Stimulated activated CD4-positive, alpha-beta T cell treated with anti-CD3 and anti-CD28 coated beads, Interleukin-1b, Interleukin-23, amount 100 ng/mL, for 1 hour (primary cell): ENCODE measurements at regions not wholly inside any gene's neighbourhood (a gene's known extent, or its start where the extent isn't known, plus 50 kb on each side); places are given as distances from the start of the nearest gene placed in this dataset.

Source experiments
- DNase-seq, 2 donors: peaks; one replicate each; pipeline ENCODE4 v3.0.0-alpha.2; 2020; ENCODE audit warnings: low read depth in 2 of 2

GRCh38 chr6:19035461-19036195, 648.5 kb downstream of the RNF144B start:
- no peak for DNase-seq

GRCh38 chr6:19036196-19036555, 649.0 kb downstream of the RNF144B start:
- DNase-seq: no peak

GRCh38 chr6:19037607-19038006, 650.5 kb downstream of the RNF144B start:
- DNase-seq: no peak

- no peak for DNase-seq
Measured at GRCh38 chr6:19039287-19039686, 652.1 kb downstream of the RNF144B start.

- no peak for DNase-seq
Measured at GRCh38 chr6:19041906-19042305, 654.8 kb downstream of the RNF144B start.

- DNase-seq: no peak
Measured at GRCh38 chr6:19042420-19042819, 655.3 kb downstream of the RNF144B start.

- DNase-seq: no peak
Measured at GRCh38 chr6:19050765-19051164, 663.6 kb downstream of the RNF144B start.

- DNase-seq: no peak
Measured at GRCh38 chr6:19052219-19052618, 665.1 kb downstream of the RNF144B start.

GRCh38 chr6:19059102-19059501, 672.0 kb downstream of the RNF144B start:
- DNase-seq: no peak

GRCh38 chr6:19067165-19067564, 680.0 kb downstream of the RNF144B start:
- no peak for DNase-seq

GRCh38 chr6:19070520-19070919, 683.4 kb downstream of the RNF144B start:
- DNase-seq: no peak

GRCh38 chr6:19083801-19084200, 696.7 kb downstream of the RNF144B start:
- no peak for DNase-seq

- no peak for DNase-seq
Measured at GRCh38 chr6:19086480-19086879, 699.3 kb downstream of the RNF144B start.

- no peak for DNase-seq
Measured at GRCh38 chr6:19087296-19087695, 700.1 kb downstream of the RNF144B start.

GRCh38 chr6:19087897-19088296, 700.7 kb downstream of the RNF144B start:
- no peak for DNase-seq

GRCh38 chr6:19100752-19101151, 713.6 kb downstream of the RNF144B start:
- DNase-seq: no peak

GRCh38 chr6:19102936-19103335, 715.8 kb downstream of the RNF144B start:
- no peak for DNase-seq

GRCh38 chr6:19107468-19107867, 720.3 kb downstream of the RNF144B start:
- DNase-seq: no peak

- no peak for DNase-seq
Measured at GRCh38 chr6:19121521-19121920, 715.6 kb upstream of the ID4 start.

GRCh38 chr6:19127081-19127480, 710.1 kb upstream of the ID4 start:
- no peak for DNase-seq

GRCh38 chr6:19128701-19129100, 708.5 kb upstream of the ID4 start:
- DNase-seq: no peak

GRCh38 chr6:19135706-19136105, 701.5 kb upstream of the ID4 start:
- no peak for DNase-seq

GRCh38 chr6:19137505-19137904, 699.7 kb upstream of the ID4 start:
- DNase-seq: no peak

- no peak for DNase-seq
Measured at GRCh38 chr6:19142275-19142674, 694.9 kb upstream of the ID4 start.
